Activated T-cell treated with anti-CD3 and anti-CD28 coated beads, Interleukin-2, amount 50 U/mL, for 24 hours (primary cell): ENCODE measurements at regions not wholly inside any gene's neighbourhood (a gene's known extent, or its start where the extent isn't known, plus 50 kb on each side); places are given as distances from the start of the nearest gene placed in this dataset.

Source experiments
- DNase-seq: peaks from one replicate; pipeline ENCODE4 v3.0.0-alpha.2; 2020
- H3K27ac Mint-ChIP-seq: 2 replicates; pipeline ENCODE4 v1.8.0; 2020; ENCODE audit warnings: mild to moderate bottlenecking, mixed read lengths
- H3K27me3 Mint-ChIP-seq: 2 replicates; pipeline ENCODE4 v1.8.0; 2020; ENCODE audit warnings: mixed read lengths
- H3K36me3 Mint-ChIP-seq: 2 replicates; pipeline ENCODE4 v1.8.0; 2020; ENCODE audit warnings: low read depth, mixed read lengths
- H3K4me1 Mint-ChIP-seq: 2 replicates; pipeline ENCODE4 v1.8.0; 2020; ENCODE audit warnings: low read depth, mixed read lengths
- H3K4me3 Mint-ChIP-seq: 2 replicates; pipeline ENCODE4 v1.8.0; 2020; ENCODE audit warnings: mild to moderate bottlenecking, moderate library complexity, mixed read lengths
- H3K9me3 Mint-ChIP-seq: 2 replicates; pipeline ENCODE4 v1.8.0; 2020; ENCODE audit warnings: mixed read lengths

- no peak overlapping the region for H3K27ac Mint-ChIP-seq
- DNase-seq: no peak
- H3K36me3 Mint-ChIP-seq: no peaks in the 10 kb centered on the region
- no peaks in the 10 kb centered on the region for H3K27me3 Mint-ChIP-seq
- no peak overlapping the region for H3K4me3 Mint-ChIP-seq
- H3K4me1 Mint-ChIP-seq: no peaks in the 10 kb centered on the region
- H3K9me3 Mint-ChIP-seq: no peaks in the 10 kb centered on the region
Measured at GRCh38 chr13:80481588-80481987, 140.7 kb upstream of the SPRY2 start.

GRCh38 chr13:80477661-80478443 lies 136.9 kb upstream of the SPRY2 start:
- no peak for DNase-seq

GRCh38 chr13:80476953-80477352 lies 136.0 kb upstream of the SPRY2 start:
- Mint-ChIP-seq H3K4me1 (no peaks in the 10 kb centered on the region), H3K27ac (no peak overlapping the region)
- DNase-seq: no peak

More at GRCh38 chr13:80477661-80478443, 136.9 kb upstream of the SPRY2 start:
- no peak overlapping the region for H3K4me3 Mint-ChIP-seq
- H3K27ac Mint-ChIP-seq: no peak overlapping the region
- H3K9me3 Mint-ChIP-seq: no peaks in the 10 kb centered on the region
- no peaks in the 10 kb centered on the region for H3K36me3 Mint-ChIP-seq
- H3K4me1 Mint-ChIP-seq: no peaks in the 10 kb centered on the region
- H3K27me3 Mint-ChIP-seq: no peaks in the 10 kb centered on the region

GRCh38 chr13:80475718-80476117 lies 134.8 kb upstream of the SPRY2 start:
- H3K36me3 Mint-ChIP-seq: no peaks in the 10 kb centered on the region
- H3K27ac Mint-ChIP-seq: no peak overlapping the region
- no peaks in the 10 kb centered on the region for H3K9me3 Mint-ChIP-seq
- H3K27me3 Mint-ChIP-seq: no peaks in the 10 kb centered on the region
- no peaks in the 10 kb centered on the region for H3K4me1 Mint-ChIP-seq
- no peak for DNase-seq
- no peak overlapping the region for H3K4me3 Mint-ChIP-seq

More at GRCh38 chr13:80476953-80477352, 136.0 kb upstream of the SPRY2 start:
- no peak overlapping the region for H3K4me3 Mint-ChIP-seq
- no peaks in the 10 kb centered on the region for H3K27me3 Mint-ChIP-seq
- H3K36me3 Mint-ChIP-seq: no peaks in the 10 kb centered on the region
- no peaks in the 10 kb centered on the region for H3K9me3 Mint-ChIP-seq

GRCh38 chr13:80473695-80474094 lies 132.8 kb upstream of the SPRY2 start:
- Mint-ChIP-seq H3K4me3 (no peak overlapping the region), H3K9me3 (no peaks in the 10 kb centered on the region), H3K36me3 (no peaks in the 10 kb centered on the region), H3K4me1 (no peaks in the 10 kb centered on the region), H3K27me3 (no peaks in the 10 kb centered on the region), H3K27ac (no peak overlapping the region)
- no peak for DNase-seq

GRCh38 chr13:80469853-80470381 lies 129.0 kb upstream of the SPRY2 start:
- Mint-ChIP-seq H3K27ac (no peak overlapping the region), H3K4me1 (no peaks in the 10 kb centered on the region), H3K4me3 (no peak overlapping the region), H3K9me3 (peaks cover 6% of the 10 kb centered on the region), H3K27me3 (no peaks in the 10 kb centered on the region), H3K36me3 (no peaks in the 10 kb centered on the region)
- DNase-seq: no peak

- Mint-ChIP-seq H3K27ac (no peak overlapping the region), H3K36me3 (no peaks in the 10 kb centered on the region), H3K4me3 (no peak overlapping the region), H3K9me3 (peaks cover 6% of the 10 kb centered on the region), H3K4me1 (no peaks in the 10 kb centered on the region), H3K27me3 (no peaks in the 10 kb centered on the region)
- DNase-seq: no peak
Measured at GRCh38 chr13:80469105-80469852, 128.4 kb upstream of the SPRY2 start.

GRCh38 chr13:80465321-80465720 lies 124.4 kb upstream of the SPRY2 start:
- H3K36me3 Mint-ChIP-seq: no peaks in the 10 kb centered on the region
- peaks cover 6% of the 10 kb centered on the region for H3K9me3 Mint-ChIP-seq
- H3K4me3 Mint-ChIP-seq: no peak overlapping the region
- H3K27ac Mint-ChIP-seq: no peak overlapping the region
- H3K4me1 Mint-ChIP-seq: no peaks in the 10 kb centered on the region
- DNase-seq: no peak
- no peaks in the 10 kb centered on the region for H3K27me3 Mint-ChIP-seq

GRCh38 chr13:80463673-80464352 lies 122.9 kb upstream of the SPRY2 start:
- H3K9me3 Mint-ChIP-seq: peaks cover 6% of the 10 kb centered on the region
- no peak for DNase-seq
- H3K4me1 Mint-ChIP-seq: no peaks in the 10 kb centered on the region
- H3K27ac Mint-ChIP-seq: no peak overlapping the region
- no peaks in the 10 kb centered on the region for H3K36me3 Mint-ChIP-seq
- H3K27me3 Mint-ChIP-seq: no peaks in the 10 kb centered on the region
- H3K4me3 Mint-ChIP-seq: no peak overlapping the region

- peaks cover 6% of the 10 kb centered on the region for H3K9me3 Mint-ChIP-seq
- no peaks in the 10 kb centered on the region for H3K36me3 Mint-ChIP-seq
- H3K27ac Mint-ChIP-seq: no peak overlapping the region
- H3K27me3 Mint-ChIP-seq: no peaks in the 10 kb centered on the region
- DNase-seq: no peak
- no peak overlapping the region for H3K4me3 Mint-ChIP-seq
- H3K4me1 Mint-ChIP-seq: no peaks in the 10 kb centered on the region
Measured at GRCh38 chr13:80462567-80462966, 121.6 kb upstream of the SPRY2 start.

- no peak overlapping the region for H3K27ac Mint-ChIP-seq
- no peaks in the 10 kb centered on the region for H3K4me1 Mint-ChIP-seq
Measured at GRCh38 chr13:80462037-80462436, 121.1 kb upstream of the SPRY2 start.

GRCh38 chr13:80458543-80458942 lies 117.6 kb upstream of the SPRY2 start:
- Mint-ChIP-seq H3K27me3 (no peaks in the 10 kb centered on the region), H3K9me3 (no peaks in the 10 kb centered on the region), H3K4me1 (no peaks in the 10 kb centered on the region), H3K36me3 (no peaks in the 10 kb centered on the region), H3K27ac (no peak overlapping the region), H3K4me3 (no peak overlapping the region)
- DNase-seq: no peak

More at GRCh38 chr13:80462037-80462436, 121.1 kb upstream of the SPRY2 start:
- Mint-ChIP-seq H3K9me3 (peaks cover 6% of the 10 kb centered on the region), H3K4me3 (no peak overlapping the region), H3K36me3 (no peaks in the 10 kb centered on the region), H3K27me3 (no peaks in the 10 kb centered on the region)
- no peak for DNase-seq

GRCh38 chr13:80454245-80454644 lies 113.3 kb upstream of the SPRY2 start:
- H3K27ac Mint-ChIP-seq: no peak overlapping the region
- DNase-seq: no peak
- H3K27me3 Mint-ChIP-seq: no peaks in the 10 kb centered on the region
- H3K4me3 Mint-ChIP-seq: no peak overlapping the region
- H3K4me1 Mint-ChIP-seq: no peaks in the 10 kb centered on the region
- H3K9me3 Mint-ChIP-seq: peaks cover 5% of the 10 kb centered on the region
- H3K36me3 Mint-ChIP-seq: no peaks in the 10 kb centered on the region

GRCh38 chr13:80452279-80452678 lies 111.4 kb upstream of the SPRY2 start:
- Mint-ChIP-seq H3K4me1 (no peaks in the 10 kb centered on the region), H3K9me3 (peaks cover 5% of the 10 kb centered on the region), H3K27me3 (no peaks in the 10 kb centered on the region), H3K27ac (no peak overlapping the region), H3K36me3 (no peaks in the 10 kb centered on the region), H3K4me3 (no peak overlapping the region)
- no peak for DNase-seq
